Left lung (tissue), 4 donors: ENCODE measurements at regions not wholly inside any gene's neighbourhood (a gene's known extent, or its start where the extent isn't known, plus 50 kb on each side); places are given as distances from the start of the nearest gene placed in this dataset.

ENCODE experiments used
- ATAC-seq: fragments of 200-7000 bp; cut with Tn5 transposase; one replicate; pipeline ENCODE4 v1.9.1; 2020; ENCODE audit warnings: moderate library complexity
- DNase-seq, 4 donors: peaks; one replicate each; pipeline ENCODE4 v3.0.0-alpha.2; 2013 to 2020
- H3K27ac ChIP-seq, 2 donors: fragments of 200-600 bp; sonication (generic) in 1 of 2; one replicate each; pipeline versions ENCODE4 v1.5.0 to v1.8.0; 2020 to 2021
- H3K27me3 ChIP-seq, 2 donors: fragments of 200-600 bp; sonication (generic) in 1 of 2; one replicate each; pipeline versions ENCODE4 v1.5.0 to v1.8.0; 2020 to 2021
- H3K36me3 ChIP-seq, 2 donors: fragments of 200-600 bp; sonication (generic) in 1 of 2; one replicate each; pipeline versions ENCODE4 v1.5.0 to v1.8.0; 2020 to 2021
- H3K4me1 ChIP-seq, 2 donors: fragments of 200-600 bp; one replicate each; pipeline ENCODE4 v1.8.0; 2021
- H3K4me3 ChIP-seq, 2 donors: fragments of 200-600 bp; sonication (generic) in 1 of 2; one replicate each; pipeline versions ENCODE4 v1.5.0 to v1.8.0; 2020 to 2021; ENCODE audit warnings: mild to moderate bottlenecking in 1 of 2
- H3K9me3 ChIP-seq, 2 donors: fragments of 200-600 bp; sonication (generic) in 1 of 2; one replicate each; pipeline versions ENCODE4 v1.5.0 to v1.8.0; 2020 to 2021
- intact Hi-C, 2 donors: fragments of 100-400 bp; cut with DNase I; formaldehyde crosslinking; loops; one replicate each; pipeline versions ENCODE4 v1.11.2 to v1.14.2; 2022
- TF ChIP-seq, protein P1 (sequence below), 2 donors: fragments of 200-600 bp; sonication (generic) in 1 of 2; IDR thresholded peaks; one replicate each; pipeline versions ENCODE4 v1.5.0 to v1.8.0; 2021; ENCODE audit warnings: antibody characterized with exemption in 2 of 2
- donor health status: DM: no; HTN: yes; CAD: no.
- donor health status: DM: no; HTN: no; CAD: no.

DNA sequence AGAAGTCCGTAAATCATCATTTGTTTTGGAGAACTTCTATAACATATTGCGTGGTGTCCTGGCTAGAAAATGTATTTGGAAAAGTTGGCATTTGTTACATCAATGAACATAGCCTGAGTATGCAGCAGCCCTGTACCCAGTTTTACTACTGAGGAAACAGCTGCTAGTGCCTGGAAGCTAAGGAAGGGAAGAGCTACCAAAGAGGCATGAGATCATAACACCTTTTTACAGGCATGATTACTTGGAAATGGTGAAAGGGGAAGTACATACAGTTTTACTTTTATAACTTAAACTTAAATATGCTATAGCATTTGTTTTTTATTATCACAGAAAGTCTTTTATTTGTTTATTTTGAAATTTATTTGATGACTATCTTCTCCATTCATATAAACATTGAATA, 128.4 kb upstream of the MC4R start:
- Histone ChIP-seq H3K4me1 (no peaks in the 10 kb centered on the region), H3K36me3 (no peaks in the 10 kb centered on the region), H3K27me3 (no peaks in the 10 kb centered on the region), H3K27ac (no peak overlapping the region), H3K9me3 (no peaks in the 10 kb centered on the region), H3K4me3 (no peak overlapping the region)
- intact Hi-C loops, result no loop called here
- TF ChIP-seq, protein P1, sequence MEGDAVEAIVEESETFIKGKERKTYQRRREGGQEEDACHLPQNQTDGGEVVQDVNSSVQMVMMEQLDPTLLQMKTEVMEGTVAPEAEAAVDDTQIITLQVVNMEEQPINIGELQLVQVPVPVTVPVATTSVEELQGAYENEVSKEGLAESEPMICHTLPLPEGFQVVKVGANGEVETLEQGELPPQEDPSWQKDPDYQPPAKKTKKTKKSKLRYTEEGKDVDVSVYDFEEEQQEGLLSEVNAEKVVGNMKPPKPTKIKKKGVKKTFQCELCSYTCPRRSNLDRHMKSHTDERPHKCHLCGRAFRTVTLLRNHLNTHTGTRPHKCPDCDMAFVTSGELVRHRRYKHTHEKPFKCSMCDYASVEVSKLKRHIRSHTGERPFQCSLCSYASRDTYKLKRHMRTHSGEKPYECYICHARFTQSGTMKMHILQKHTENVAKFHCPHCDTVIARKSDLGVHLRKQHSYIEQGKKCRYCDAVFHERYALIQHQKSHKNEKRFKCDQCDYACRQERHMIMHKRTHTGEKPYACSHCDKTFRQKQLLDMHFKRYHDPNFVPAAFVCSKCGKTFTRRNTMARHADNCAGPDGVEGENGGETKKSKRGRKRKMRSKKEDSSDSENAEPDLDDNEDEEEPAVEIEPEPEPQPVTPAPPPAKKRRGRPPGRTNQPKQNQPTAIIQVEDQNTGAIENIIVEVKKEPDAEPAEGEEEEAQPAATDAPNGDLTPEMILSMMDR (IDR thresholded peaks at IDR 0.05), result no peak
- ATAC-seq (no peak), DNase-seq (no peak)

DNA sequence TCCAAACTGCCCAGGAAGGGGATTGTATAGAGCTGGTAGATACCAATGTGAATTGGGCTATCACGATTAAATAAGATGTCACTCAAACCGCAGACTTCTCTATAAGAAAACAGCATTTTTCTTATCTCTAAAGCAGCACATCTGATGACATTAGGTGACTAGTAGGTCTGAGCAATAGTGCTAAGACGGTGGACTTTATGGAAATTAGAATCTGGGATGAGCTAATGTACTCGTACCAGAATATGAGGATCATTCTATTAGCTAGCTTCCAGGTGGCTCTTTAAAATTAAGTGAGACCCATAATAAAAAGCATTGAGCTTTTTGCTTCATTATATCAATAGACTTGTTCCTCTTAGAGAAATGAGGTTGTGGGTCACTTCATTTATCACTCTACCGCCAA, 130.0 kb upstream of the MC4R start:
- Histone ChIP-seq H3K9me3 (no peaks in the 10 kb centered on the region), H3K27ac (no peak overlapping the region), H3K27me3 (no peaks in the 10 kb centered on the region), H3K4me1 (no peaks in the 10 kb centered on the region), H3K36me3 (no peaks in the 10 kb centered on the region), H3K4me3 (no peak overlapping the region)
- ATAC-seq (no peak), DNase-seq (no peak)
- intact Hi-C loops, result no loop called here
- TF ChIP-seq, protein P1 (IDR thresholded peaks at IDR 0.05), result no peak

DNA sequence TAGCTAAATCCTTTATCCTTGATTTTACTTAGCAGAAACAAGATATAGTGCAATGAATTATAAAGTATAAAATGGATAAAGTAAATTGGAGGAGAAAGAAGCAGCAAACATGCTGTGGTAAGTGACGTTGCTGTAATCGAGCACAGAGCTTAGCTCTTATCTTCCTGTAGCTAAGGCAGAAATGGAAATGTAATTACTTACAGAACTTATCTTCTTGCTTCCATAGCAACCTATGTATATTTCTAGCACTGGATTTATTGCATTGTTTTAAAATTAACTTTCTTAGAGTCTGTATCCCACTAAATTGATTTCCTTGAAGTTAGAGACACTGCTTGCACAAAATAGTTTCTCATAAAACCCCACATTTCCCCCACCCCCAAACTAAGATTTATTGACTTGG, 130.6 kb upstream of the MC4R start:
- no peak for ATAC-seq
- Histone ChIP-seq H3K4me3 (no peak overlapping the region), H3K27me3 (no peaks in the 10 kb centered on the region), H3K9me3 (no peaks in the 10 kb centered on the region), H3K27ac (no peak overlapping the region), H3K4me1 (no peaks in the 10 kb centered on the region), H3K36me3 (no peaks in the 10 kb centered on the region)
- TF ChIP-seq, protein P1 (IDR thresholded peaks at IDR 0.05), result no peak
- intact Hi-C loops, result no loop called here
- no peak for DNase-seq

DNA sequence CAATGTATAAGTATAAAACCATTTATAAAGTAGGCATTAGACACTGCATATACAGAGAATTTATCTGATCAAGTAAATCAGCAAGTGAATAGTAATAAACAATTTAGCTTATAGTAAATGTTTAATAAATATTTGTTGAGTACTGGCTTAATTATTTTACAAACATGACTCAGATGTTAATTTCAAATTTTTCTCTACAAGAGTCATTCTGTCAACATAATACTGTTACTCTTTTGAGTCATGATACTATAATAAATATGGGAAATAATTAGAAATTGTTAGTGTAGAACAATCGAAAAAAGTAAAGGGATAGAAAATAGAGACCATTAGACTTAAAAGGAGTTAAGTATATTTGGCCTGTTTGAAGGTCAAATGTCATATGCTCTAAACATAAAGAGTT, 133.6 kb upstream of the MC4R start:
- Histone ChIP-seq H3K27ac (no peak overlapping the region), H3K9me3 (no peaks in the 10 kb centered on the region), H3K4me3 (no peak overlapping the region), H3K4me1 (no peaks in the 10 kb centered on the region), H3K36me3 (no peaks in the 10 kb centered on the region), H3K27me3 (no peaks in the 10 kb centered on the region)
- no peak for ATAC-seq
- intact Hi-C loops, result no loop called here
- DNase-seq, result no peak
- TF ChIP-seq, protein P1 (IDR thresholded peaks at IDR 0.05), result no peak

DNA sequence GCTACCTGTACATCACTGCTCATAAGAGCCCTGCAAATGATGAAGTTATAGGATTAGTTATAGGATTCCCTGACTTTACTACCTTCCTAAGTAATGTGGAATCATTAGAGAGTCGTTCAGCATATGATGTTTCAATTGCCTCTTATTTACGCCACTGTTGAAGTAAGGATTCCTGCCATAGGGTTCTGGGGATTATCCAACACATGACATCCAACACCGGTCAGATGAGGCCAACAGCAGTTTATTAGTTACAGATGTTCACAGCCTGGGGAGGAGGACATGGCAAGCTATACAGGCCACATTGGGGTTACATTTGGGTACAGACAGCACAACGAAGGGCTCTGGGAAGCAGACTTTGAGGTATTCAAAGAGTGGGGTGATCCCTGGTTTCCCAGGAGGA, 134.1 kb upstream of the MC4R start:
- no peaks in the 10 kb centered on the region for H3K36me3 ChIP-seq
- peak in 1 of 4 donors; percentile 13 for DNase-seq
- intact Hi-C loops, result no loop called here
- ATAC-seq, result no peak
- H3K27me3 ChIP-seq, result no peaks in the 10 kb centered on the region
- no peaks in the 10 kb centered on the region for H3K9me3 ChIP-seq
- no peaks in the 10 kb centered on the region for H3K4me1 ChIP-seq
- no peak overlapping the region for H3K4me3 ChIP-seq
- no peak overlapping the region for H3K27ac ChIP-seq
- TF ChIP-seq, protein P1 (IDR thresholded peaks at IDR 0.05), result no peak
